ENCODE measurements at regions not wholly inside any gene's neighbourhood (a gene's known extent, or its start where the extent isn't known, plus 50 kb on each side); places are given as distances from the start of the nearest gene placed in this dataset.
"Not testable (repeated sequence)": the region's sequence is repeated elsewhere in the genome, so short reads cannot be mapped to it uniquely, and the experiment has no call there.

DNA sequence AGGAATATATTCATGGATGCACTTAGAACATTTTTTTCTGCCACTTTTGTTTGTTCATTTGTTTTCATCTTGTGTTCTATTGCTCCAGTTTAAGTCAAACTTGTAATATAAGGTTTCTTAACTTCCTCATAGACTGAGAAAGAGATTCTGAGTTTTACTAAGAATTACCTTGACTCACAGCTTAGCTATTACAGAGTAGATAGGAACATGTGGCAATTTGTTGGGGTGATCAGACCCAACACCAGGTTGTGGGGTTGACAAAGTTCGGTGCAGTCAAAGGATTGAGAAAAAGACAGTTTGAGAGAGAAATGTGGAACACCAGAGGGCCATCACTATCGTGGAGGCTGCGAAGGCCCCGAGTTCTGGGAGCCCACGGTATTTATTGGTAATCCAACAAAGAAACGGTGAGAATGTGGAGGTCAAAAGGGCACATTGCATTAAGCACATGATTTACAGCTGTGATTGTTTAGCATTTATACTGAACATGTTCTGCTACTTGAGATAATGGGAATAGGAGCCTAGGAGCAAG is 2526.0 kb downstream of the PCDH9 start:
- Histone ChIP-seq H3K4me1 (ENCODE audit: control insufficient read depth in 3 of 3, insufficient read depth in 2 of 3, low read depth in 1 of 3, low read length in 2 of 3) (peaks cover 0 to 25% (median 0%) of the 10 kb centered on the region in 3 donors), H3K9me3 (ENCODE audit: control insufficient read depth in 2 of 2, insufficient read depth in 1 of 2, low read depth in 1 of 2, low read length in 1 of 2) (no peaks in the 10 kb centered on the region), H3K27me3 (ENCODE audit: control insufficient read depth in 3 of 3, insufficient read depth in 3 of 3, low read length in 3 of 3) (no peaks in the 10 kb centered on the region), H3K27ac (ENCODE audit: low read depth in 1 of 3, low read length in 2 of 3) (peak overlapping the region in 1 of 3 donors; percentile 49), H3K36me3 (ENCODE audit: control insufficient read depth in 3 of 3, insufficient read depth in 2 of 3, low read depth in 1 of 3, low read length in 3 of 3) (no peaks in the 10 kb centered on the region), H3K4me3 (ENCODE audit: low read depth in 1 of 3, low read length in 3 of 3) (no peak overlapping the region)
- FAIRE-seq (no peak), DNase-seq (peak in 1 of 2 donors; percentile 52)
- 29 to 45% (median 37%) methylated on average over 6 of the region's 6 CpGs for WGBS, 3 donors

DNA sequence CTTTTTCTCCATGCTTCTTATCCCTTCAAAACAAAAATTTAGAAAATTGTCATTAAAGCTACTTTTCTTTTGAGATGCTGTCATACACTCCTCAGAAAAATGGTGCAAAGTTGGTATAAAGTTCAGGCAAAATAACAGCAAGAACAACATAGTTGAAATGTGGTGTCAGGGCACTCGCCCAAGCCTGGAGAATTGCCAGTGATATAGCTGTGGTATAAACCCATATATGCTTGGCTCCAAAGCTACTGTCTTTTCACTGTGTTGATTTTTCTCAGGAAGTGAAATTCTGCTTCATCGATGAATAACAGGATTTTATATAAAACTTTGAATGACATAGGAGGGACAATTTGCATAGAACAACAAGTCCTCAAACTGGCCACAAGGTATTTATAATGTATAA is 2532.9 kb downstream of the PCDH9 start:
- FAIRE-seq (no peak), DNase-seq (no peak)
- WGBS, 3 donors, result 56 to 65% (median 63%) methylated on average over 2 of the region's 2 CpGs
- Histone ChIP-seq H3K4me3 (ENCODE audit: low read depth in 1 of 3, low read length in 3 of 3) (no peak overlapping the region), H3K9me3 (ENCODE audit: control insufficient read depth in 2 of 2, insufficient read depth in 1 of 2, low read depth in 1 of 2, low read length in 1 of 2) (peaks cover 0 to 3% of the 10 kb centered on the region in 2 donors), H3K36me3 (ENCODE audit: control insufficient read depth in 3 of 3, insufficient read depth in 2 of 3, low read depth in 1 of 3, low read length in 3 of 3) (no peaks in the 10 kb centered on the region), H3K4me1 (ENCODE audit: control insufficient read depth in 3 of 3, insufficient read depth in 2 of 3, low read depth in 1 of 3, low read length in 2 of 3) (no peaks in the 10 kb centered on the region), H3K27ac (ENCODE audit: low read depth in 1 of 3, low read length in 2 of 3) (no peak overlapping the region), H3K27me3 (ENCODE audit: control insufficient read depth in 3 of 3, insufficient read depth in 3 of 3, low read length in 3 of 3) (no peaks in the 10 kb centered on the region)

DNA sequence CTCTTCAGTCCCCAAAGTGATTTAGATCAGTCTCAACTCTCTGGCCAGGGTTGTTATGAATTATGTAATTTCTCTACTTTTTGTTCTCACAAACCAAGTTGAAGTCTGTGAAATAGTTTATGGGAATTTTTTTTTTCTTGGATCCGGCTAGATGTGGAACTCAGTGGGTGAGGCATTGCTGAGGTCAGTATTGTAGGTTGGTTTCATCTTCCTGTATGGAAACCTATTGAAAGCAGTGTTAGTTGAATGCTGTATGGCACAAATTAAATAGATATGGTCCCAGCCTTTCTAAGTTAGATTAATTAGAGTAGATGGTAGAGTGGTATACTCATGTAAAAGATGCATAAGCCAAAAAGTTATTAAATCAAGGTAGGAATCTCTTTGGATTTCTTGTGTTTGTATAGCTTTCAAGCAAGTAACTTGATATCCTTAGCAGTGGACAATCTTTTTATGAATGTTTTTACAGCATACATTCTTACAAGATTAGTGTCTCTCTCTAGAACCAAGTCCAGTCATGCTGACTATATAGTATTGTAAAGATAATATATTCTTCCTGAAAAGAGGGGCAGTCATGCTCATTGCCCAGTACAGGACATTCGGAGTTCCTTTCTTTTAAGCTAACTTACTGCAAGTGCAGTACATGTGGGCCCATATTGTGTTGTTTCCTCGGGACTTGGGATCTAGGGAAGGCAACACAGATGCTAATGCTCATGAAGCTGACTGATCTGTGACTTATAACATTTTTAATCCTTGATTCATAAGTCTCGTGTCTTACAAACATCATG is 2541.1 kb downstream of the PCDH9 start:
- FAIRE-seq, result no peak
- H3K36me3 ChIP-seq (ENCODE audit: control insufficient read depth in 3 of 3, insufficient read depth in 2 of 3, low read depth in 1 of 3, low read length in 3 of 3), result no peaks in the 10 kb centered on the region
- 73 to 87% (median 77%) methylated on average over 4 of the region's 4 CpGs for WGBS, 3 donors
- no peaks in the 10 kb centered on the region for H3K4me1 ChIP-seq (ENCODE audit: control insufficient read depth in 3 of 3, insufficient read depth in 2 of 3, low read depth in 1 of 3, low read length in 2 of 3)
- peaks cover 0 to 3% of the 10 kb centered on the region in 2 donors for H3K9me3 ChIP-seq (ENCODE audit: control insufficient read depth in 2 of 2, insufficient read depth in 1 of 2, low read depth in 1 of 2, low read length in 1 of 2)
- no peak overlapping the region for H3K27ac ChIP-seq (ENCODE audit: low read depth in 1 of 3, low read length in 2 of 3)
- DNase-seq, result no peak
- H3K4me3 ChIP-seq (ENCODE audit: low read depth in 1 of 3, low read length in 3 of 3), result no peak overlapping the region
- H3K27me3 ChIP-seq (ENCODE audit: control insufficient read depth in 3 of 3, insufficient read depth in 3 of 3, low read length in 3 of 3), result no peaks in the 10 kb centered on the region

GRCh38 chr13:64686536-64686935 is 2543.6 kb downstream of the PCDH9 start:
- not testable (repeated sequence) for H3K27me3 ChIP-seq (ENCODE audit: control insufficient read depth in 3 of 3, insufficient read depth in 3 of 3, low read length in 3 of 3); H3K9me3 ChIP-seq (ENCODE audit: control insufficient read depth in 2 of 2, insufficient read depth in 1 of 2, low read depth in 1 of 2, low read length in 1 of 2); H3K4me3 ChIP-seq (ENCODE audit: low read depth in 1 of 3, low read length in 3 of 3); H3K4me1 ChIP-seq (ENCODE audit: control insufficient read depth in 3 of 3, insufficient read depth in 2 of 3, low read depth in 1 of 3, low read length in 2 of 3); FAIRE-seq; DNase-seq; H3K36me3 ChIP-seq (ENCODE audit: control insufficient read depth in 3 of 3, insufficient read depth in 2 of 3, low read depth in 1 of 3, low read length in 3 of 3); H3K27ac ChIP-seq (ENCODE audit: low read depth in 1 of 3, low read length in 2 of 3)
- WGBS, 3 donors, result 77 to 81% (median 80%) methylated on average over 4 of the region's 4 CpGs

GRCh38 chr13:64684685-64685431 is 2545.3 kb downstream of the PCDH9 start:
- no peaks in the 10 kb centered on the region for H3K36me3 ChIP-seq (ENCODE audit: control insufficient read depth in 3 of 3, insufficient read depth in 2 of 3, low read depth in 1 of 3, low read length in 3 of 3)
- H3K4me3 ChIP-seq (ENCODE audit: low read depth in 1 of 3, low read length in 3 of 3), result no peak overlapping the region
- no peaks in the 10 kb centered on the region for H3K4me1 ChIP-seq (ENCODE audit: control insufficient read depth in 3 of 3, insufficient read depth in 2 of 3, low read depth in 1 of 3, low read length in 2 of 3)
- WGBS, 3 donors, result 59 to 67% (median 65%) methylated on average over 7 of the region's 7 CpGs
- no peak for DNase-seq
- no peak for FAIRE-seq
- no peak overlapping the region for H3K27ac ChIP-seq (ENCODE audit: low read depth in 1 of 3, low read length in 2 of 3)
- H3K27me3 ChIP-seq (ENCODE audit: control insufficient read depth in 3 of 3, insufficient read depth in 3 of 3, low read length in 3 of 3), result no peaks in the 10 kb centered on the region
- no peaks in the 10 kb centered on the region for H3K9me3 ChIP-seq (ENCODE audit: control insufficient read depth in 2 of 2, insufficient read depth in 1 of 2, low read depth in 1 of 2, low read length in 1 of 2)

DNA sequence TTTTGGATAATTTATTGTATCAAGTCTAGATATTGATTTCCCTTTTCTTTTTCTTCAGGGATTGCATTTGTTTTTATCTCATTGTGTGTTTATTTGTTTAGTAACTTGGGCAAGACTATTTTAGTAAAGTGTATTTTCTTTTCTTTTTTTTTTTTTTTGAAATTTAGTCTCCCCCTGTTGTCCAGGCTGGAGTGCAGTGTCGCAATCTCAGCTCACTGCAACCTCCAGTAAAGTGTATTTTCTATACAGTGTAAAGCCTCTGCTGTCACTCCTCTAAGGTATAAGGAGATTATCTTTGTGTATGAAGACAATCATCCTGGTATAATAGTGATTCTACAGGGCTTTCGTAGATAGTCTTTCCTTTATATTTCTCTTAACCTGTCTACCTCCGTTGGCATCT is 2546.0 kb downstream of the PCDH9 start:
- Histone ChIP-seq H3K4me3 (ENCODE audit: low read depth in 1 of 3, low read length in 3 of 3) (no peak overlapping the region), H3K4me1 (ENCODE audit: control insufficient read depth in 3 of 3, insufficient read depth in 2 of 3, low read depth in 1 of 3, low read length in 2 of 3) (no peaks in the 10 kb centered on the region), H3K27me3 (ENCODE audit: control insufficient read depth in 3 of 3, insufficient read depth in 3 of 3, low read length in 3 of 3) (no peaks in the 10 kb centered on the region), H3K27ac (ENCODE audit: low read depth in 1 of 3, low read length in 2 of 3) (no peak overlapping the region), H3K9me3 (ENCODE audit: control insufficient read depth in 2 of 2, insufficient read depth in 1 of 2, low read depth in 1 of 2, low read length in 1 of 2) (no peaks in the 10 kb centered on the region), H3K36me3 (ENCODE audit: control insufficient read depth in 3 of 3, insufficient read depth in 2 of 3, low read depth in 1 of 3, low read length in 3 of 3) (no peaks in the 10 kb centered on the region)
- WGBS, 3 donors, result 58 to 73% (median 60%) methylated on average over 3 of the region's 3 CpGs
- no peak for FAIRE-seq
- no peak for DNase-seq

- no peak overlapping the region for H3K4me3 ChIP-seq (ENCODE audit: low read depth in 1 of 3, low read length in 3 of 3)
- no peaks in the 10 kb centered on the region for H3K27me3 ChIP-seq (ENCODE audit: control insufficient read depth in 3 of 3, insufficient read depth in 3 of 3, low read length in 3 of 3)
- DNase-seq, result no peak
- FAIRE-seq, result peak; percentile 47
- 86 to 91% (median 91%) methylated on average over 1 of the region's 1 CpG for WGBS, 3 donors
- H3K9me3 ChIP-seq (ENCODE audit: control insufficient read depth in 2 of 2, insufficient read depth in 1 of 2, low read depth in 1 of 2, low read length in 1 of 2), result no peaks in the 10 kb centered on the region
- no peak overlapping the region for H3K27ac ChIP-seq (ENCODE audit: low read depth in 1 of 3, low read length in 2 of 3)
- no peaks in the 10 kb centered on the region for H3K4me1 ChIP-seq (ENCODE audit: control insufficient read depth in 3 of 3, insufficient read depth in 2 of 3, low read depth in 1 of 3, low read length in 2 of 3)
- H3K36me3 ChIP-seq (ENCODE audit: control insufficient read depth in 3 of 3, insufficient read depth in 2 of 3, low read depth in 1 of 3, low read length in 3 of 3), result no peaks in the 10 kb centered on the region
Measured at GRCh38 chr13:64680739-64681138, 2549.4 kb downstream of the PCDH9 start.

DNA sequence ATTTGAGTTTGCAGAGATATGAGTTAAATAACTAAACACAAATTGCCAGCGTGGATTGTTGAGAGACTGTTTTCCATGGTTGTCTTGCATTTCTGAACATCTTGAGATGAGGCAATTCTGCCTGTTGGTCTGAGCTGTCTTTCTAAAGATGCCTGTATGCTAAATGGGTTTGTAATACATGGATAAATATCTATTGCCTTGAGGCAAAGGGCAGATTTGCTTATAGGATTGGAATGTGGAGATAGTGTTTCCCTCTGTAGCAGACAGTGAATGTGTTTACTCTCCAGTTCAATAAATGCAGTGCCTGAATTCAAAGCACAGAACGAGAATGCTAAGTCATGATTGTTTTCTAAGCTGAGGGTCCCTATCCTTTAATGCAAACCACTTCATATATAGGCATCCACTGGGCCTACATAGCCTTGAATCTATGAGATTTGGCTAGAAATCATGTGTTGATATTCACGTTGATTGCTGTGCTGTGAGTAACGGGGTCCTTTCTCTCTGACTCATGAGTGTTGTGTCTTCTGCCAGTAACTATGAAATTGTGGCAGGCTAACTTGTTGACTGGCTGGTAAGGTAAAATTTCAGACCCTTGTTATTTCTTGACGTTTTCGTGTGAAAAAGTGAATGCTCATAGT is 2554.8 kb downstream of the PCDH9 start:
- Histone ChIP-seq H3K27me3 (ENCODE audit: control insufficient read depth in 3 of 3, insufficient read depth in 3 of 3, low read length in 3 of 3) (no peaks in the 10 kb centered on the region), H3K36me3 (ENCODE audit: control insufficient read depth in 3 of 3, insufficient read depth in 2 of 3, low read depth in 1 of 3, low read length in 3 of 3) (no peaks in the 10 kb centered on the region), H3K4me1 (ENCODE audit: control insufficient read depth in 3 of 3, insufficient read depth in 2 of 3, low read depth in 1 of 3, low read length in 2 of 3) (no peaks in the 10 kb centered on the region), H3K4me3 (ENCODE audit: low read depth in 1 of 3, low read length in 3 of 3) (no peak overlapping the region), H3K9me3 (ENCODE audit: control insufficient read depth in 2 of 2, insufficient read depth in 1 of 2, low read depth in 1 of 2, low read length in 1 of 2) (no peaks in the 10 kb centered on the region), H3K27ac (ENCODE audit: low read depth in 1 of 3, low read length in 2 of 3) (no peak overlapping the region)
- WGBS, 3 donors, result 49 to 64% (median 54%) methylated on average over 6 of the region's 6 CpGs
- FAIRE-seq (no peak), DNase-seq (no peak)
